ENCODE measurements at regions not wholly inside any gene's neighbourhood (a gene's known extent, or its start where the extent isn't known, plus 50 kb on each side); places are given as distances from the start of the nearest gene placed in this dataset.
"Not testable (repeated sequence)": the region's sequence is repeated elsewhere in the genome, so short reads cannot be mapped to it uniquely, and the experiment has no call there.

DNA sequence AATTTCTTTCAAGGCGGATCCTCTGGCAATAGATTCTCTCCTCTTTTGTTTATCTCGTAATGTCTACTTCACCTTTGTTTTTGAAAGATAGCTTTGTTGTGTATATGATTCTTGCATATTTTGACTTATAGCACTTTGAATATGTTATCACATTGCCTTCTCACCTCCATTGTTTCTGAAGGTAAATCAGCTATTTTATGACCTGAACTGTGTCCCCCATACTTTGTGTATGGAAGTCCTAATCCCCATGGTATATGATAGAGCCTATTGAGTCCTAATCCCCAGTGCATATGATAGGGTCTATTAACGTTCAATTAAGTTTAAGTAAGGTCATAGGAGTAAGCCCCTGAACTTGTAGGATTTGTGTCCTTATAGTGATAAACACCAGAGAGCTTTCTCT lies 910.2 kb upstream of the NUDT12 start:
- H3K9me3 ChIP-seq: peaks cover 0 to 13% (median 4%) of the 10 kb centered on the region in 4 donors
- 91 to 93% methylated on average over 3 of the region's 3 CpGs for WGBS, 2 donors
- TF ChIP-seq POLR2A (IDR thresholded peaks at IDR 0.05): no peak
- no peak for TF ChIP-seq EP300 (IDR thresholded peaks at IDR 0.05)
- TF ChIP-seq POLR2AphosphoS5 (IDR thresholded peaks at IDR 0.05): no peak
- TF ChIP-seq, protein P1, sequence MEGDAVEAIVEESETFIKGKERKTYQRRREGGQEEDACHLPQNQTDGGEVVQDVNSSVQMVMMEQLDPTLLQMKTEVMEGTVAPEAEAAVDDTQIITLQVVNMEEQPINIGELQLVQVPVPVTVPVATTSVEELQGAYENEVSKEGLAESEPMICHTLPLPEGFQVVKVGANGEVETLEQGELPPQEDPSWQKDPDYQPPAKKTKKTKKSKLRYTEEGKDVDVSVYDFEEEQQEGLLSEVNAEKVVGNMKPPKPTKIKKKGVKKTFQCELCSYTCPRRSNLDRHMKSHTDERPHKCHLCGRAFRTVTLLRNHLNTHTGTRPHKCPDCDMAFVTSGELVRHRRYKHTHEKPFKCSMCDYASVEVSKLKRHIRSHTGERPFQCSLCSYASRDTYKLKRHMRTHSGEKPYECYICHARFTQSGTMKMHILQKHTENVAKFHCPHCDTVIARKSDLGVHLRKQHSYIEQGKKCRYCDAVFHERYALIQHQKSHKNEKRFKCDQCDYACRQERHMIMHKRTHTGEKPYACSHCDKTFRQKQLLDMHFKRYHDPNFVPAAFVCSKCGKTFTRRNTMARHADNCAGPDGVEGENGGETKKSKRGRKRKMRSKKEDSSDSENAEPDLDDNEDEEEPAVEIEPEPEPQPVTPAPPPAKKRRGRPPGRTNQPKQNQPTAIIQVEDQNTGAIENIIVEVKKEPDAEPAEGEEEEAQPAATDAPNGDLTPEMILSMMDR (IDR thresholded peaks at IDR 0.05): no peak
- no peak for DNase-seq
- H3K4me1 ChIP-seq: no peaks in the 10 kb centered on the region
- intact Hi-C loops (cut with DNase I): no loop called here
- H3K27me3 ChIP-seq: no peaks in the 10 kb centered on the region
- no peaks in the 10 kb centered on the region for H3K36me3 ChIP-seq
- no peak overlapping the region for H3K4me3 ChIP-seq
- H3K27ac ChIP-seq: no peak overlapping the region

DNA sequence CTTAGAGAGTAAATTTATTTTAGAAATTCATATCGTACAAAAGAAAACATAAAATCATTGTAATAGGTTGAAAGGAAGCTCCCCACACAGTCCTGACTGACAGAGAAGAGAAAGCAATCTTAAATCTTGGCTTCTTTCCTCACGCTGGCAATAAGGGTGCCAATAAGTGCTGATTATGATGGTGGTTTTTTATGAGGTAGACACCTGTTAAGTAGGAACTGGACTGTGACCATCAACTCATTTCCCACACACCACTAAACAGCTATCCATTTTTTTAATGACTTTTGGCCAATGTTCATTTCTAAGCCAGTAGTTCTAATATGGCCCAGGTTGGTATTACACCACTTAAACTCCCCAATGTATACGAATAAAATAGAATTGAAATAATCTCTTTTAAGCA lies 893.5 kb upstream of the NUDT12 start:
- H3K27ac ChIP-seq: no peak overlapping the region
- H3K4me1 ChIP-seq: no peaks in the 10 kb centered on the region
- intact Hi-C loops (cut with DNase I): no loop called here
- DNase-seq: no peak
- H3K27me3 ChIP-seq: no peaks in the 10 kb centered on the region
- no peaks in the 10 kb centered on the region for H3K36me3 ChIP-seq
- no peaks in the 10 kb centered on the region for H3K9me3 ChIP-seq
- H3K4me3 ChIP-seq: no peak overlapping the region
- 37 to 73% methylated on average over 3 of the region's 3 CpGs for WGBS, 2 donors
- TF ChIP-seq POLR2AphosphoS5 (IDR thresholded peaks at IDR 0.05): no peak
- no peak for TF ChIP-seq POLR2A (IDR thresholded peaks at IDR 0.05)
- TF ChIP-seq, protein P1 (IDR thresholded peaks at IDR 0.05): no peak
- no peak for TF ChIP-seq EP300 (IDR thresholded peaks at IDR 0.05)

DNA sequence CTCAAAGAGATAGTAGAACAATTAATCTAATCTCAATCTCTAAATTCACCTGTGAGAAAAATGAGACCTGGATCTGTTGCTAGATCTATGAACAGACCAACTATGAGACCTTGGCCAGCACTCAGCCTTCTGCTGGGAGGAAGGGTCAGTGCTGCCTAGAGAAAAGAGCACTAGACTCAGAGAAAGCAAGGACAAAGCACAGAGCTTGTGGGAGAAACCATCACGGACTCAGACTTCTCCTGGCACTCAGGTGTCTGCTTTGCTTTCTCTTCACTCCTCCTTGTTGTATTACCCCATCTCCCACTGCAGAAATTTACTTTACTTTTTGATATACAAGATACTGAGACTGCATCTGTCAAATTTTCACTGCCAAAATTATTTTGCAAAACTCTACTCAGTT lies 890.0 kb upstream of the NUDT12 start:
- intact Hi-C loops (cut with DNase I): no loop called here
- no peaks in the 10 kb centered on the region for H3K4me1 ChIP-seq
- H3K4me3 ChIP-seq: no peak overlapping the region
- no peaks in the 10 kb centered on the region for H3K36me3 ChIP-seq
- 90 to 93% methylated on average over 1 of the region's 1 CpG for WGBS, 2 donors
- no peaks in the 10 kb centered on the region for H3K9me3 ChIP-seq
- TF ChIP-seq POLR2AphosphoS5 (IDR thresholded peaks at IDR 0.05): no peak
- TF ChIP-seq, protein P1 (IDR thresholded peaks at IDR 0.05): no peak
- no peak for TF ChIP-seq EP300 (IDR thresholded peaks at IDR 0.05)
- no peak for TF ChIP-seq POLR2A (IDR thresholded peaks at IDR 0.05)
- no peak overlapping the region for H3K27ac ChIP-seq
- no peak for DNase-seq
- no peaks in the 10 kb centered on the region for H3K27me3 ChIP-seq

DNA sequence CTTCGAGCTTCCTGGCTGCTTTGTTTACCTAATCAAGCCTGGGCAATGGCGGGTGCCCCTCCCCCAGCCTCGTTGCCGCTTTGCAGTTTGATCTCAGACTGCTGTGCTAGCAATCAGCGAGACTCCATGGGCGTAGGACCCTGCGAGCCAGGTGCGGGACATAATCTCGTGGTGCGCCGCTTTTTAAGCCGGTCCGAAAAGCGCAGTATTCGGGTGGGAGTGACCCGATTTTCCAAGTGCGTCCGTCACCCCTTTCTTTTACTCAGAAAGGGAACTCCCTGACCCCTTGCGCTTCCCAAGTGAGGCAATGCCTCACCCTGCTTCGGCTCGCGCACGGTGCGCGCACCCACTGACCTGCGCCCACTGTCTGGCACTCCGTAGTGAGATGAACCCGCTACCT lies 889.3 kb upstream of the NUDT12 start:
- H3K4me3 ChIP-seq; intact Hi-C loops (cut with DNase I); H3K36me3 ChIP-seq; H3K27me3 ChIP-seq; H3K27ac ChIP-seq; H3K4me1 ChIP-seq; DNase-seq; H3K9me3 ChIP-seq: not testable (repeated sequence)
- WGBS, 2 donors: 93 to 95% methylated on average over 28 of the region's 28 CpGs

DNA sequence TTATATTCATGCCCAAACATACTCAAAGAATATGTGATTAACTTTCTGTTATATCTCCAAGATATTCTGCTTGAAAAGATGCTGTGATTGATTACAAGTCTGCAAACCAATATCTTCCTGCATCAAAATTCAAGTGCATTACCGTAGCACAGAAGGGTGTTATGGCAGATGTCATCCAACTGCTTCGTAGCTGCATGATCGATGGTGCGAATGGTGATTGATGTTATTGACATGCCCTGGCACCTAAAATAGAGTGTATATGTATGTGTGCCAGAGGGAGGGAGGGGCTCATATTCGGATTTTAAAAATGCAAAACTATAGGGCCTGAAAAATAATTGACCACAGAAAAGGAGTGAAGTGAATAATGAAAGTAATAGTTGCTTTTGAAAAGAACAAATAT lies 882.1 kb upstream of the NUDT12 start:
- TF ChIP-seq POLR2A (IDR thresholded peaks at IDR 0.05): no peak
- no peak for TF ChIP-seq EP300 (IDR thresholded peaks at IDR 0.05)
- TF ChIP-seq POLR2AphosphoS5 (IDR thresholded peaks at IDR 0.05): no peak
- TF ChIP-seq, protein P1 (IDR thresholded peaks at IDR 0.05): no peak
- no peak for DNase-seq
- intact Hi-C loops (cut with DNase I): no loop called here
- Histone ChIP-seq H3K27ac (no peak overlapping the region), H3K4me3 (no peak overlapping the region), H3K27me3 (no peaks in the 10 kb centered on the region), H3K4me1 (no peaks in the 10 kb centered on the region), H3K36me3 (no peaks in the 10 kb centered on the region), H3K9me3 (no peaks in the 10 kb centered on the region)
- WGBS, 2 donors: 85 to 93% methylated on average over 5 of the region's 5 CpGs

Data from sigmoid colon (tissue), 6 donors.